K562 (cell line): ENCODE measurements at regions not wholly inside any gene's neighbourhood (a gene's known extent, or its start where the extent isn't known, plus 50 kb on each side); places are given as distances from the start of the nearest gene placed in this dataset.

ENCODE experiments used
- ATAC-seq: fragments of 200-7000 bp; cut with Tn5 transposase; 3 replicates; pipeline ENCODE4 v1.9.1; 2020; ENCODE audit warnings: moderate library complexity
- BruUV-seq: library from RNA; stranded (reverse); fragments of 400-500 nt; replicated peaks from 2 replicates; lab custom pipeline; 2021; lab: Mats Ljungman, UMichigan
- CTCF ChIA-PET: fragments of 300-600 bp; formaldehyde crosslinking; extraction: SDS; loops from one replicate; lab custom pipeline; 2021; ENCODE audit warnings: low intra/inter-chr PET ratio; lab: Yijun Ruan, JAX
- POLR2A ChIA-PET: fragments of 300-600, 350-650 bp; sonication (Branson Sonifier 250); formaldehyde crosslinking; extraction: SDS; loops from one replicate; lab custom pipeline; 2021; ENCODE audit warnings: antibody characterized with exemption, inconsistent platforms; lab: Yijun Ruan, JAX
- DNase-seq, 4 experiments: peaks; one replicate each; pipeline versions ENCODE4 v3.0.0 to v3.0.0-alpha.2; 2011 to 2018; ENCODE audit warnings: low spot score in 3 of 4, mixed read lengths in 3 of 4; ENCODE audit errors: extremely low read depth in 1 of 4
- FAIRE-seq: peaks from 2 replicates; lab custom pipeline; 2011; peaks lifted over from hg19 to GRCh38; lab: Jason Lieb, UNC
- H2AFZ ChIP-seq: 2 replicates; pipeline ENCODE4 v1.6.0; 2011; ENCODE audit warnings: low read depth, low read length, control low read depth, inconsistent platforms
- H3K27ac ChIP-seq: fragments of 200-600 bp; 3 replicates; pipeline ENCODE4 v1.8.0; 2011; ENCODE audit warnings: low read depth, mild to moderate bottlenecking, control low read depth, inconsistent platforms, low read length, moderate library complexity, mixed read lengths; ENCODE audit errors: extremely low read depth
- H3K27me3 ChIP-seq, 2 experiments: fragments of 300-600 bp in 1 of 2; 2 replicates in 1 of 2; 3 replicates in 1 of 2; pipeline versions ENCODE4 v1.6.0 to v1.8.0; 2011; ENCODE audit warnings: inconsistent platforms in 2 of 2, low read length in 2 of 2, mild to moderate bottlenecking in 1 of 2, mixed read lengths in 1 of 2, moderate library complexity in 1 of 2; ENCODE audit not compliant: control insufficient read depth in 2 of 2, insufficient read depth in 2 of 2
- H3K36me3 ChIP-seq: fragments of 300-600 bp; 3 replicates; pipeline ENCODE4 v1.8.0; 2011; ENCODE audit warnings: mild to moderate bottlenecking, low read length, inconsistent platforms; ENCODE audit not compliant: control insufficient read depth, insufficient read depth
- H3K4me1 ChIP-seq, 2 experiments: fragments of 200-600 bp in 1 of 2; replicated peaks in 1 of 2; 2 replicates in 1 of 2; 3 replicates in 1 of 2; pipeline versions ENCODE4 v1.5.1 to v1.8.0; 2011; ENCODE audit warnings: inconsistent platforms in 2 of 2, low read length in 2 of 2, mild to moderate bottlenecking in 1 of 2, mixed read lengths in 1 of 2, moderate library complexity in 1 of 2; ENCODE audit not compliant: control insufficient read depth in 2 of 2, insufficient read depth in 2 of 2
- H3K4me2 ChIP-seq: 2 replicates; pipeline ENCODE4 v1.6.1; 2011; ENCODE audit warnings: low read length, control low read depth, inconsistent platforms, mixed read lengths; ENCODE audit not compliant: insufficient read depth
- H3K4me3 ChIP-seq: fragments of 200-600 bp; sonication (generic), shearing (Covaris generic); 2 replicates; pipeline ENCODE4 v1.5.1; 2016; ENCODE audit warnings: control low read depth, inconsistent platforms
- H3K79me2 ChIP-seq: fragments of 200-600 bp; 3 replicates; pipeline ENCODE4 v1.8.0; 2011; ENCODE audit warnings: low read length, inconsistent platforms; ENCODE audit not compliant: control insufficient read depth, insufficient read depth
- H3K9ac ChIP-seq, 2 experiments: 2 replicates each; pipeline versions ENCODE4 v1.6.0 to v1.6.1; 2011; ENCODE audit warnings: low read depth in 2 of 2, low read length in 2 of 2, control low read depth in 1 of 2, inconsistent platforms in 1 of 2, mild to moderate bottlenecking in 1 of 2, mixed read lengths in 1 of 2; ENCODE audit not compliant: insufficient read depth in 1 of 2
- H3K9me1 ChIP-seq: one replicate; pipeline ENCODE4 v1.6.0; 2011; ENCODE audit warnings: inconsistent platforms, mild to moderate bottlenecking, low read length, moderate library complexity; ENCODE audit not compliant: control insufficient read depth, insufficient read depth
- H3K9me3 ChIP-seq: replicated peaks from 2 replicates; pipeline ENCODE4 v1.5.1; 2011; ENCODE audit warnings: low read depth, low read length, inconsistent platforms; ENCODE audit not compliant: control insufficient read depth, insufficient read depth
- H4K20me1 ChIP-seq: replicated peaks from 2 replicates; pipeline ENCODE4 v1.6.1; 2011; ENCODE audit warnings: low read length, inconsistent platforms, mixed read lengths; ENCODE audit not compliant: control insufficient read depth, insufficient read depth
- ASH1L ChIP-seq: fragments of 450-650 bp; IDR thresholded peaks from 2 replicates; pipeline ENCODE4 v1.6.1; 2018; ENCODE audit warnings: borderline replicate concordance, mild to moderate bottlenecking, low read depth; ENCODE audit not compliant: partially characterized antibody
- ATF4 ChIP-seq: fragments of 450-650 bp; formaldehyde crosslinking; IDR thresholded peaks from 2 replicates; pipeline ENCODE4 v1.4.0; 2022; ENCODE audit warnings: mild to moderate bottlenecking, moderate library complexity
- NCOA4 ChIP-seq: fragments of 450-650 bp; IDR thresholded peaks from 2 replicates; pipeline ENCODE4 v1.6.1; 2018; ENCODE audit warnings: mild to moderate bottlenecking; ENCODE audit not compliant: partially characterized antibody
- NRF1 ChIP-seq, 2 experiments: fragments of 450-650 bp; IDR thresholded peaks in 1 of 2; conservative IDR thresholded peaks in 1 of 2; 2 replicates each; pipeline ENCODE4 v1.6.1; 2014; ENCODE audit warnings: mild to moderate bottlenecking in 2 of 2
- PKNOX1 ChIP-seq: fragments of 450-650 bp; IDR thresholded peaks from 2 replicates; pipeline ENCODE4 v1.6.1; 2016
- PTRF ChIP-seq: fragments of 450-650 bp; IDR thresholded peaks from 2 replicates; pipeline ENCODE4 v1.6.1; 2016; ENCODE audit warnings: mild to moderate bottlenecking, missing genetic modification characterization, missing compliant biosample characterization
- TBL1XR1 ChIP-seq, 2 experiments: IDR thresholded peaks; 2 replicates each; pipeline ENCODE4 v1.6.1; 2012; ENCODE audit warnings: improper control_type of control experiment in 2 of 2, low read length in 2 of 2, mild to moderate bottlenecking in 1 of 2
- WGBS: fragments of 100-300 bp; shearing (Covaris generic); methylation state at CpG from one replicate; pipeline ENCODE4 v1.1.6; 2016; ENCODE audit warnings: low coverage, mixed read lengths; ENCODE audit not compliant: insufficient coverage; ENCODE audit errors: missing lambda C conversion rate; 5-methylcytosine and 5-hydroxymethylcytosine counted together
- in situ Hi-C: fragments of 300-500 bp; cut with MboI; formaldehyde crosslinking; loops from 4 replicates; pipeline ENCODE4 v1.15.0; 2018; ENCODE audit warnings: inconsistent platforms, mixed read lengths
- intact Hi-C: fragments of 100-400 bp; cut with micrococcal nuclease; formaldehyde crosslinking; loops from 2 replicates; pipeline ENCODE4 v1.14.2; 2022

- Histone ChIP-seq H3K4me2 (no peak overlapping the region), H3K36me3 (no peaks in the 10 kb centered on the region), H3K4me3 (no peak overlapping the region), H3K9ac (no peak overlapping the region), H2AFZ (no peak overlapping the region), H3K9me3 (no peaks in the 10 kb centered on the region), H3K9me1 (no peaks in the 10 kb centered on the region), H3K4me1 (peaks cover 0 to 5% of the 10 kb centered on the region in 2 experiments; a peak in 2 of 5 replicates), H3K79me2 (no peaks in the 10 kb centered on the region), H4K20me1 (no peaks in the 10 kb centered on the region), H3K27ac (no peak overlapping the region), H3K27me3 (no peaks in the 10 kb centered on the region)
- POLR2A ChIA-PET: no interaction called here
- intact Hi-C loops (no loop called here), in situ Hi-C loops (no loop called here)
- BruUV-seq: no TSS peak
- WGBS: 46% methylated on average over 10 of the region's 11 CpGs
- CTCF ChIA-PET: no interaction called here
- FAIRE-seq: no peak
- DNase-seq: no peak
- ATAC-seq: peak; percentile 14; the same call in 2 of the 3 replicates
- TF ChIP-seq TBL1XR1 (IDR thresholded peaks at IDR 0.05; ENCODE audit: low read length in 2 of 2): no peak
- no peak for TF ChIP-seq NCOA4
- no peak for TF ChIP-seq NRF1 (conservative IDR thresholded peaks at IDR 0.05 in 1 of 2, IDR thresholded peaks at IDR 0.05 in 1 of 2)
- peak; percentile 9; the same call in 1 of the 2 replicates for TF ChIP-seq PKNOX1
- TF ChIP-seq ATF4 (CRISPR knock-in tag): no peak
- TF ChIP-seq PTRF (tag): no peak
- TF ChIP-seq ASH1L: no peak
Observed at GRCh38 chr15:84151205-84151931, 84.2 kb upstream of the GOLGA6L4 start.
